Endothelial cell of umbilical vein (primary cell): ENCODE measurements at regions not wholly inside any gene's neighbourhood (a gene's known extent, or its start where the extent isn't known, plus 50 kb on each side); places are given as distances from the start of the nearest gene placed in this dataset.

Experiments
- BruUV-seq: library from RNA; stranded (reverse); fragments of 400-500 nt; replicated peaks from 2 replicates; lab custom pipeline; 2021; lab: Mats Ljungman, UMichigan
- CTCF ChIA-PET: fragments of 300-600, 350-600 bp; sonication (Branson Sonifier 250); formaldehyde crosslinking; loops from one replicate; lab custom pipeline; 2021; ENCODE audit warnings: antibody characterized with exemption, inconsistent platforms; lab: Charles Lee
- POLR2A ChIA-PET: fragments of 300-600, 350-600 bp; sonication (Branson Sonifier 250); formaldehyde crosslinking; loops from one replicate; lab custom pipeline; 2021; ENCODE audit warnings: antibody characterized with exemption, inconsistent platforms; lab: Charles Lee
- DNase-seq: peaks from one replicate; pipeline ENCODE4 v3.0.0-alpha.2; 2011; ENCODE audit warnings: low read depth, low spot score
- FAIRE-seq: peaks from 2 replicates; lab custom pipeline; 2011; peaks lifted over from hg19 to GRCh38; lab: Jason Lieb, UNC
- H2AFZ ChIP-seq: 2 replicates; pipeline ENCODE4 v1.6.0; 2012; ENCODE audit warnings: low read depth, low read length, control low read depth, inconsistent platforms
- H3K27ac ChIP-seq: 2 replicates; pipeline ENCODE4 v1.5.1; 2011; ENCODE audit warnings: low read depth, mild to moderate bottlenecking, control low read depth, low read length, moderate library complexity; ENCODE audit not compliant: insufficient read depth
- H3K27me3 ChIP-seq, 2 experiments: 2 replicates each; pipeline versions ENCODE4 v1.6.0 to v1.6.1; 2011; ENCODE audit warnings: low read length in 2 of 2, mixed read lengths in 1 of 2; ENCODE audit not compliant: control insufficient read depth in 2 of 2, insufficient read depth in 2 of 2
- H3K36me3 ChIP-seq, 2 experiments: 2 replicates in 1 of 2; 3 replicates in 1 of 2; pipeline ENCODE4 v1.5.1; 2011; ENCODE audit warnings: low read length in 2 of 2, mild to moderate bottlenecking in 1 of 2, moderate library complexity in 1 of 2; ENCODE audit not compliant: control insufficient read depth in 2 of 2, insufficient read depth in 2 of 2; ENCODE audit errors: extremely low read depth in 1 of 2
- H3K4me1 ChIP-seq: 3 replicates; pipeline ENCODE4 v1.5.1; 2011; ENCODE audit warnings: mild to moderate bottlenecking, low read length; ENCODE audit not compliant: control insufficient read depth, insufficient read depth; ENCODE audit errors: extremely low read depth
- H3K4me2 ChIP-seq: 2 replicates; pipeline ENCODE4 v1.6.1; 2011; ENCODE audit warnings: low read length, control low read depth, mixed read lengths; ENCODE audit not compliant: insufficient read depth
- H3K4me3 ChIP-seq, 3 experiments: fragments of 200-600 bp in 1 of 3; sonication (generic), shearing (Covaris generic) in 1 of 3; replicated peaks in 1 of 3; 2 replicates each; pipeline ENCODE4 v1.5.1; 2011 to 2016; ENCODE audit warnings: control low read depth in 3 of 3, low read length in 3 of 3, mild to moderate bottlenecking in 2 of 3, inconsistent platforms in 1 of 3, low read depth in 1 of 3, moderate library complexity in 1 of 3; ENCODE audit not compliant: insufficient read depth in 1 of 3
- H3K79me2 ChIP-seq: 2 replicates; pipeline ENCODE4 v1.6.0; 2012; ENCODE audit warnings: low read length, inconsistent platforms; ENCODE audit not compliant: control insufficient read depth, insufficient read depth
- H3K9ac ChIP-seq: replicated peaks from 2 replicates; pipeline ENCODE3; 2011; ENCODE audit warnings: low read length, control low read depth; ENCODE audit not compliant: insufficient read depth; ENCODE audit errors: extremely low read depth
- H3K9me1 ChIP-seq: replicated peaks from 3 replicates; pipeline ENCODE4 v1.6.0; 2011; ENCODE audit warnings: mild to moderate bottlenecking, low read length; ENCODE audit not compliant: control insufficient read depth, insufficient read depth; ENCODE audit errors: extremely low read depth
- H3K9me3 ChIP-seq: replicated peaks from 2 replicates; pipeline ENCODE4 v1.5.1; 2012; ENCODE audit warnings: low read length, inconsistent platforms; ENCODE audit not compliant: control insufficient read depth, insufficient read depth
- H4K20me1 ChIP-seq: replicated peaks from 2 replicates; pipeline ENCODE3; 2011; ENCODE audit warnings: mild to moderate bottlenecking, low read length; ENCODE audit not compliant: control insufficient read depth, insufficient read depth; ENCODE audit errors: extremely low read depth
- CTCF ChIP-seq, 2 donors: IDR thresholded peaks; 1 replicate in 1 of 2; 2 replicates in 1 of 2; pipeline ENCODE4 v1.5.1; 2011; ENCODE audit warnings: low read length in 2 of 2, mild to moderate bottlenecking in 2 of 2, moderate library complexity in 2 of 2, control low read depth in 1 of 2, inconsistent platforms in 1 of 2, low read depth in 1 of 2; ENCODE audit not compliant: insufficient read depth in 1 of 2; ENCODE audit errors: extremely low read depth in 1 of 2
- EZH2 ChIP-seq: IDR thresholded peaks from 2 replicates; pipeline ENCODE4 v1.6.1; 2012; ENCODE audit warnings: borderline replicate concordance, low read depth, mild to moderate bottlenecking, moderate library complexity, low read length, inconsistent platforms; ENCODE audit not compliant: severe bottlenecking
- FOS ChIP-seq: IDR thresholded peaks from 2 replicates; pipeline ENCODE4 v1.6.1; 2011; ENCODE audit warnings: mild to moderate bottlenecking, low read length, moderate library complexity, borderline replicate concordance; ENCODE audit not compliant: insufficient read depth
- GATA2 ChIP-seq: IDR thresholded peaks from 2 replicates; pipeline ENCODE4 v1.7.0; 2011; ENCODE audit warnings: low read depth, mild to moderate bottlenecking, moderate library complexity, mixed read lengths, low read length; ENCODE audit not compliant: insufficient read length, insufficient read depth
- JUN ChIP-seq: IDR thresholded peaks from 2 replicates; pipeline ENCODE4 v1.6.1; 2011; ENCODE audit warnings: borderline replicate concordance, low read depth; ENCODE audit not compliant: insufficient read length, insufficient read depth
- MAX ChIP-seq: IDR thresholded peaks from 2 replicates; pipeline ENCODE4 v1.6.1; 2011; ENCODE audit not compliant: insufficient read depth, insufficient read length
- MYC ChIP-seq: IDR thresholded peaks from one replicate; pipeline ENCODE4 v1.6.1; 2011; ENCODE audit warnings: mild to moderate bottlenecking, low read depth, low read length
- POLR2A ChIP-seq: IDR thresholded peaks from 2 replicates; pipeline ENCODE4 v1.6.1; 2012; ENCODE audit warnings: low read depth, mild to moderate bottlenecking, control low read depth, low read length
- POLR2AphosphoS5 ChIP-seq: IDR thresholded peaks from 2 replicates; pipeline ENCODE4 v1.6.1; 2012; ENCODE audit warnings: low read depth, mild to moderate bottlenecking, control low read depth, low read length, moderate library complexity; ENCODE audit not compliant: insufficient read depth
- dilution Hi-C: fragments of 300-500 bp; cut with MboI; formaldehyde crosslinking; loops from one replicate; pipeline ENCODE4 v1.15.0; 2019; ENCODE audit warnings: low sequenced_read_pairs; ENCODE audit not compliant: extremely low pct_ligation_motif_present
- intact Hi-C: fragments of 100-400 bp; cut with micrococcal nuclease; formaldehyde crosslinking; loops from one replicate; pipeline ENCODE4 v1.10.0; 2022

- Histone ChIP-seq H3K79me2 (no peaks in the 10 kb centered on the region), H3K4me2 (peak overlapping the region; percentile 71), H3K36me3 (no peaks in the 10 kb centered on the region), H3K27me3 (no peaks in the 10 kb centered on the region), H3K4me1 (peaks cover 18% of the 10 kb centered on the region), H3K9ac (peak overlapping the region; percentile 17), H3K27ac (peak overlapping the region; percentile 63), H3K4me3 (peak overlapping the region in 1 of 3 experiments; percentile 15), H3K9me3 (no peaks in the 10 kb centered on the region), H4K20me1 (no peaks in the 10 kb centered on the region), H3K9me1 (no peaks in the 10 kb centered on the region), H2AFZ (peak overlapping the region; percentile 70)
- BruUV-seq, result no TSS peak
- CTCF ChIA-PET, result interaction anchor here (0.6 kb wide), 1 partner anchor 32 kb away, joined by 3 read pairs; no protein-coding TSS in a partner anchor
- POLR2A ChIA-PET, result no interaction called here
- FAIRE-seq (peak; percentile 75), DNase-seq (peak; percentile 80)
- peak; percentile 75 for TF ChIP-seq FOS
- TF ChIP-seq JUN, result peak; percentile 56
- TF ChIP-seq GATA2, result peak; percentile 22
- TF ChIP-seq POLR2AphosphoS5, result peak; percentile 48
- no peak for TF ChIP-seq MYC
- TF ChIP-seq CTCF (IDR thresholded peaks at IDR 0.05; ENCODE audit: extremely low read depth in 1 of 2, insufficient read depth in 1 of 2, low read depth in 1 of 2, low read length in 2 of 2), result no peak
- no peak for TF ChIP-seq MAX
- no peak for TF ChIP-seq POLR2A
- no peak for TF ChIP-seq EZH2
- intact Hi-C loops, result no loop called here
- dilution Hi-C loops, result no loop called here
Measured at GRCh38 chr15:62879770-62880169, 162.8 kb upstream of the TPM1 start.
